HCT116 (cell line): ENCODE measurements at regions not wholly inside any gene's neighbourhood (a gene's known extent, or its start where the extent isn't known, plus 50 kb on each side); places are given as distances from the start of the nearest gene placed in this dataset.

ENCODE experiments used
- ATAC-seq: fragments of 200-7000 bp; cut with Tn5 transposase; 2 replicates; pipeline ENCODE4 v1.9.1; 2020; ENCODE audit warnings: mild to moderate bottlenecking, moderate library complexity
- BruUV-seq: library from RNA; stranded (reverse); fragments of 400-500 nt; replicated peaks from 2 replicates; lab custom pipeline; 2021; lab: Mats Ljungman, UMichigan
- CTCF ChIA-PET: fragments of 300-600 bp; sonication (Branson Sonifier 250); formaldehyde crosslinking; loops from one replicate; lab custom pipeline; 2021; ENCODE audit warnings: antibody characterized with exemption; lab: Charles Lee
- POLR2A ChIA-PET: fragments of 300-600, 350-600 bp; sonication (Branson Sonifier 250); formaldehyde crosslinking; loops from one replicate; lab custom pipeline; 2021; ENCODE audit warnings: antibody characterized with exemption; lab: Charles Lee
- RAD21 ChIA-PET, 2 experiments: fragments of 300-600 bp; sonication (Branson Sonifier 250); formaldehyde crosslinking; loops; one replicate each; lab custom pipeline; 2023; ENCODE audit warnings: low total read pairs in 2 of 2; ENCODE audit not compliant: uncharacterized antibody in 2 of 2, unreplicated experiment in 2 of 2, low non-redundant PET in 1 of 2; lab: Charles Lee
- DNase-seq: peaks from one replicate; pipeline ENCODE4 v3.0.0-alpha.2; 2010; ENCODE audit warnings: low read depth, low spot score
- H2AFZ ChIP-seq: fragments of 200-600 bp; shearing (Covaris generic), sonication (generic); 2 replicates; pipeline ENCODE4 v1.6.1; 2017; ENCODE audit warnings: low read depth, mixed run types, mixed read lengths, antibody characterized with exemption, low read length; ENCODE audit not compliant: poor library complexity, severe bottlenecking
- H3K27ac ChIP-seq: 2 replicates; pipeline ENCODE4 v1.5.1; 2012; ENCODE audit warnings: low read depth, low read length
- H3K27me3 ChIP-seq: fragments of 200-600 bp; sonication (generic); 2 replicates; pipeline ENCODE4 v1.6.1; 2016; ENCODE audit warnings: mixed run types, low read length, mixed read lengths; ENCODE audit not compliant: insufficient read depth
- H3K36me3 ChIP-seq, 2 experiments: fragments of 200-500 bp in 1 of 2; fragments of 200-600 bp in 1 of 2; sonication (Bioruptor generic) in 1 of 2; sonication (generic) in 1 of 2; 2 replicates each; pipeline versions ENCODE4 v1.5.1 to v1.6.1; 2014 to 2016; ENCODE audit warnings: low read length in 2 of 2, inconsistent platforms in 1 of 2, mixed read lengths in 1 of 2, mixed run types in 1 of 2; ENCODE audit not compliant: insufficient read depth in 2 of 2, control insufficient read depth in 1 of 2
- H3K4me1 ChIP-seq, 2 experiments: fragments of 200-600 bp in 1 of 2; sonication (generic) in 1 of 2; 2 replicates each; pipeline versions ENCODE4 v1.5.1 to v1.6.1; 2012 to 2017; ENCODE audit warnings: low read length in 2 of 2, inconsistent platforms in 1 of 2, mild to moderate bottlenecking in 1 of 2, mixed read lengths in 1 of 2, mixed run types in 1 of 2, moderate library complexity in 1 of 2; ENCODE audit not compliant: insufficient read depth in 2 of 2, control insufficient read depth in 1 of 2
- H3K4me2 ChIP-seq: fragments of 200-600 bp; sonication (generic); 2 replicates; pipeline ENCODE4 v1.6.1; 2017; ENCODE audit warnings: mixed run types, low read length, mixed read lengths
- H3K4me3 ChIP-seq, 2 experiments: fragments of 200-600 bp in 1 of 2; sonication (generic) in 1 of 2; replicated peaks in 1 of 2; 2 replicates each; pipeline ENCODE4 v1.5.1; 2011 to 2016; ENCODE audit warnings: low read length in 2 of 2, control low read depth in 1 of 2, low read depth in 1 of 2, mild to moderate bottlenecking in 1 of 2, mixed read lengths in 1 of 2, mixed run types in 1 of 2
- H3K79me2 ChIP-seq: fragments of 200-600 bp; sonication (generic); 2 replicates; pipeline ENCODE4 v1.6.1; 2017; ENCODE audit warnings: mild to moderate bottlenecking, mixed run types, low read length, moderate library complexity, mixed read lengths; ENCODE audit not compliant: insufficient read depth
- H3K9ac ChIP-seq: fragments of 200-600 bp; sonication (generic); 2 replicates; pipeline ENCODE4 v1.6.1; 2016; ENCODE audit warnings: low read length, mixed read lengths
- H3K9me2 ChIP-seq: fragments of 200-600 bp; sonication (generic), shearing (Covaris generic); 2 replicates; pipeline ENCODE4 v1.6.1; 2017; ENCODE audit warnings: mixed run types, mild to moderate bottlenecking, moderate library complexity; ENCODE audit not compliant: insufficient read depth
- H3K9me3 ChIP-seq, 2 experiments: fragments of 200-500 bp in 1 of 2; fragments of 200-600 bp in 1 of 2; sonication (Bioruptor generic) in 1 of 2; sonication (generic) in 1 of 2; 2 replicates each; pipeline ENCODE4 v1.6.1; 2014 to 2017; ENCODE audit warnings: low read length in 2 of 2, mixed read lengths in 2 of 2, inconsistent platforms in 1 of 2, low read depth in 1 of 2, mild to moderate bottlenecking in 1 of 2, mixed run types in 1 of 2, moderate library complexity in 1 of 2; ENCODE audit not compliant: control insufficient read depth in 1 of 2, insufficient read depth in 1 of 2
- H4K20me1 ChIP-seq: fragments of 200-600 bp; sonication (generic), shearing (Covaris generic); 2 replicates; pipeline ENCODE4 v1.6.1; 2017; ENCODE audit warnings: mixed run types, mild to moderate bottlenecking, moderate library complexity; ENCODE audit not compliant: insufficient read depth
- CBX3 ChIP-seq: IDR thresholded peaks from 2 replicates; pipeline ENCODE4 v1.6.1; 2012; ENCODE audit warnings: low read depth
- CEBPB ChIP-seq: IDR thresholded peaks from 2 replicates; pipeline ENCODE4 v1.6.1; 2012; ENCODE audit warnings: low read depth
- CTCF ChIP-seq, 3 experiments: fragments of 200-600 bp in 1 of 3; sonication (generic) in 1 of 3; IDR thresholded peaks in 2 of 3; conservative IDR thresholded peaks in 1 of 3; 2 replicates each; pipeline ENCODE4 v1.5.1; 2012 to 2017; ENCODE audit warnings: low read depth in 2 of 3, low read length in 2 of 3, antibody characterized with exemption in 1 of 3, borderline replicate concordance in 1 of 3, control low read depth in 1 of 3, mild to moderate bottlenecking in 1 of 3, mixed read lengths in 1 of 3, mixed run types in 1 of 3, moderate library complexity in 1 of 3; ENCODE audit not compliant: insufficient read depth in 1 of 3
- EGR1 ChIP-seq: IDR thresholded peaks from 2 replicates; pipeline ENCODE4 v1.6.1; 2012; ENCODE audit warnings: low read depth
- EZH2 ChIP-seq: fragments of 200-600 bp; sonication (generic); IDR thresholded peaks from 2 replicates; pipeline ENCODE4 v1.6.1; 2017; ENCODE audit warnings: antibody characterized with exemption, mixed run types
- EZH2phosphoT487 ChIP-seq: fragments of 200-600 bp; IDR thresholded peaks from 2 replicates; pipeline ENCODE4 v1.6.1; 2018; ENCODE audit warnings: antibody characterized with exemption, borderline replicate concordance
- FOSL1 ChIP-seq: IDR thresholded peaks from 2 replicates; pipeline ENCODE4 v1.6.1; 2012; ENCODE audit warnings: low read depth
- JUND ChIP-seq: IDR thresholded peaks from 2 replicates; pipeline ENCODE4 v1.6.1; 2012
- MAX ChIP-seq: IDR thresholded peaks from 2 replicates; pipeline ENCODE4 v1.6.1; 2012
- POLR2A ChIP-seq: IDR thresholded peaks from 2 replicates; pipeline ENCODE4 v1.7.0; 2011; ENCODE audit warnings: borderline replicate concordance; ENCODE audit not compliant: insufficient read depth, insufficient read length; ENCODE audit errors: extremely low read depth
- POLR2AphosphoS5 ChIP-seq: IDR thresholded peaks from 2 replicates; pipeline ENCODE4 v1.6.1; 2011; ENCODE audit warnings: mild to moderate bottlenecking, low read depth, low read length, moderate library complexity
- RAD21 ChIP-seq: IDR thresholded peaks from 2 replicates; pipeline ENCODE4 v1.6.1; 2012; ENCODE audit warnings: low read depth, mild to moderate bottlenecking
- SIN3A ChIP-seq: IDR thresholded peaks from 2 replicates; pipeline ENCODE4 v1.6.1; 2012; ENCODE audit warnings: low read depth
- SRF ChIP-seq: IDR thresholded peaks from 2 replicates; pipeline ENCODE4 v1.6.1; 2012; ENCODE audit warnings: low read depth
- YY1 ChIP-seq: IDR thresholded peaks from 2 replicates; pipeline ENCODE4 v1.6.1; 2011; ENCODE audit warnings: low read length, low read depth, moderate library complexity, mild to moderate bottlenecking; ENCODE audit not compliant: insufficient replicate concordance; ENCODE audit errors: extremely low read depth
- ZFX ChIP-seq: fragments of 450-650 bp; IDR thresholded peaks from 2 replicates; pipeline ENCODE4 v1.6.1; 2017
- ZNF274 ChIP-seq: fragments of 200-500 bp; sonication (Bioruptor generic); IDR thresholded peaks from 2 replicates; pipeline ENCODE4 v1.6.1; 2014; ENCODE audit warnings: mild to moderate bottlenecking, low read depth, low read length, inconsistent platforms
- intact Hi-C: fragments of 100-400 bp; cut with micrococcal nuclease; formaldehyde crosslinking; loops from 2 replicates; pipeline ENCODE4 v1.10.0; 2022
- TF ChIP-seq, protein P1 (sequence below): IDR thresholded peaks from 2 replicates; pipeline ENCODE4 v1.6.1; 2012
- TF ChIP-seq, protein P2 (sequence below): IDR thresholded peaks from 2 replicates; pipeline ENCODE4 v1.6.1; 2012; ENCODE audit warnings: low read depth

- no peak for TF ChIP-seq FOSL1
- TF ChIP-seq SIN3A, result no peak
- no peak for TF ChIP-seq SRF
- no peak for TF ChIP-seq POLR2AphosphoS5
- TF ChIP-seq, protein P1, sequence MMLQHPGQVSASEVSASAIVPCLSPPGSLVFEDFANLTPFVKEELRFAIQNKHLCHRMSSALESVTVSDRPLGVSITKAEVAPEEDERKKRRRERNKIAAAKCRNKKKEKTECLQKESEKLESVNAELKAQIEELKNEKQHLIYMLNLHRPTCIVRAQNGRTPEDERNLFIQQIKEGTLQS, result no peak
- TF ChIP-seq YY1, result no peak
- no peak for TF ChIP-seq CBX3
- no peak for TF ChIP-seq EZH2phosphoT487
- no peak for TF ChIP-seq MAX
- no peak for TF ChIP-seq CTCF (IDR thresholded peaks at IDR 0.05 in 2 of 3, conservative IDR thresholded peaks at IDR 0.05 in 1 of 3; ENCODE audit: borderline replicate concordance in 1 of 3, insufficient read depth in 1 of 3, low read depth in 2 of 3, low read length in 2 of 3)
- no peak for TF ChIP-seq JUND
- no peak for TF ChIP-seq ZFX
- TF ChIP-seq RAD21, result no peak
- no peak for TF ChIP-seq POLR2A
- TF ChIP-seq EGR1, result no peak
- no peak for TF ChIP-seq ZNF274
- TF ChIP-seq, protein P2, sequence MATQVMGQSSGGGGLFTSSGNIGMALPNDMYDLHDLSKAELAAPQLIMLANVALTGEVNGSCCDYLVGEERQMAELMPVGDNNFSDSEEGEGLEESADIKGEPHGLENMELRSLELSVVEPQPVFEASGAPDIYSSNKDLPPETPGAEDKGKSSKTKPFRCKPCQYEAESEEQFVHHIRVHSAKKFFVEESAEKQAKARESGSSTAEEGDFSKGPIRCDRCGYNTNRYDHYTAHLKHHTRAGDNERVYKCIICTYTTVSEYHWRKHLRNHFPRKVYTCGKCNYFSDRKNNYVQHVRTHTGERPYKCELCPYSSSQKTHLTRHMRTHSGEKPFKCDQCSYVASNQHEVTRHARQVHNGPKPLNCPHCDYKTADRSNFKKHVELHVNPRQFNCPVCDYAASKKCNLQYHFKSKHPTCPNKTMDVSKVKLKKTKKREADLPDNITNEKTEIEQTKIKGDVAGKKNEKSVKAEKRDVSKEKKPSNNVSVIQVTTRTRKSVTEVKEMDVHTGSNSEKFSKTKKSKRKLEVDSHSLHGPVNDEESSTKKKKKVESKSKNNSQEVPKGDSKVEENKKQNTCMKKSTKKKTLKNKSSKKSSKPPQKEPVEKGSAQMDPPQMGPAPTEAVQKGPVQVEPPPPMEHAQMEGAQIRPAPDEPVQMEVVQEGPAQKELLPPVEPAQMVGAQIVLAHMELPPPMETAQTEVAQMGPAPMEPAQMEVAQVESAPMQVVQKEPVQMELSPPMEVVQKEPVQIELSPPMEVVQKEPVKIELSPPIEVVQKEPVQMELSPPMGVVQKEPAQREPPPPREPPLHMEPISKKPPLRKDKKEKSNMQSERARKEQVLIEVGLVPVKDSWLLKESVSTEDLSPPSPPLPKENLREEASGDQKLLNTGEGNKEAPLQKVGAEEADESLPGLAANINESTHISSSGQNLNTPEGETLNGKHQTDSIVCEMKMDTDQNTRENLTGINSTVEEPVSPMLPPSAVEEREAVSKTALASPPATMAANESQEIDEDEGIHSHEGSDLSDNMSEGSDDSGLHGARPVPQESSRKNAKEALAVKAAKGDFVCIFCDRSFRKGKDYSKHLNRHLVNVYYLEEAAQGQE, result no peak
- TF ChIP-seq CEBPB, result no peak
- no peak for TF ChIP-seq EZH2
- Histone ChIP-seq H3K9me3 (no peaks in the 10 kb centered on the region; a peak in 1 of 4 replicates), H2AFZ (no peak overlapping the region), H3K27ac (no peak overlapping the region), H3K4me2 (no peak overlapping the region), H3K27me3 (no peaks in the 10 kb centered on the region), H3K4me3 (no peak overlapping the region), H3K79me2 (no peaks in the 10 kb centered on the region), H3K9ac (no peak overlapping the region), H4K20me1 (no peaks in the 10 kb centered on the region), H3K9me2 (no peaks in the 10 kb centered on the region), H3K36me3 (no peaks in the 10 kb centered on the region), H3K4me1 (peaks cover 0 to 3% of the 10 kb centered on the region in 2 experiments; a peak in 1 of 4 replicates)
- BruUV-seq, result no TSS peak
- intact Hi-C loops, result no loop called here
- ChIA-PET CTCF (no interaction called here), POLR2A (no interaction called here), RAD21 (no interaction called here)
- ATAC-seq (no peak), DNase-seq (no peak)
Measured at GRCh38 chr18:39460136-39460535, 1894.5 kb upstream of the CELF4 start.
